WTC11 (cell line): ENCODE measurements at regions not wholly inside any gene's neighbourhood (a gene's known extent, or its start where the extent isn't known, plus 50 kb on each side); places are given as distances from the start of the nearest gene placed in this dataset.

Source experiments
- ARID4B ChIP-seq: sonication (generic); formaldehyde crosslinking; IDR thresholded peaks from 2 replicates; pipeline ENCODE4 v1.8.0; 2023; ENCODE audit warnings: missing genetic modification reagents, mild to moderate bottlenecking, borderline replicate concordance
- CREB1 ChIP-seq: sonication (generic); formaldehyde crosslinking; IDR thresholded peaks from 2 replicates; pipeline ENCODE4 v1.8.0; 2023; ENCODE audit warnings: mild to moderate bottlenecking, missing genetic modification reagents
- TEAD1 ChIP-seq: sonication (generic); formaldehyde crosslinking; IDR thresholded peaks from 2 replicates; pipeline ENCODE4 v1.8.0; 2022; ENCODE audit warnings: mild to moderate bottlenecking, missing genetic modification reagents
- ZBTB43 ChIP-seq: sonication (generic); formaldehyde crosslinking; IDR thresholded peaks from 2 replicates; pipeline ENCODE4 v1.8.1; 2023; ENCODE audit warnings: mild to moderate bottlenecking, missing genetic modification reagents
- ZSCAN18 ChIP-seq: fragments of 250-450 bp; sonication (Bioruptor Pico); IDR thresholded peaks from 2 replicates; pipeline ENCODE4 v2.1.2; 2022; ENCODE audit warnings: mild to moderate bottlenecking, moderate library complexity

- TF ChIP-seq ZBTB43 (CRISPR knock-in tag) (no peak), TEAD1 (no peak), CREB1 (CRISPR knock-in tag) (no peak), ARID4B (no peak), ZSCAN18 (no peak)
Observed at GRCh38 chr6:83770910-83771309, 62.0 kb upstream of the SNAP91 start.
